DND-41 (cell line): ENCODE measurements at regions not wholly inside any gene's neighbourhood (a gene's known extent, or its start where the extent isn't known, plus 50 kb on each side); places are given as distances from the start of the nearest gene placed in this dataset.
"Not testable (repeated sequence)": the region's sequence is repeated elsewhere in the genome, so short reads cannot be mapped to it uniquely, and the experiment has no call there.

Source experiments
- ATAC-seq: fragments of 200-7000 bp; cut with Tn5 transposase; 3 replicates; pipeline ENCODE4 v1.9.1; 2021; ENCODE audit warnings: low read depth; ENCODE audit not compliant: insufficient read depth
- DNase-seq: peaks from one replicate; pipeline ENCODE4 v3.0.0-alpha.2; 2020
- H2AFZ ChIP-seq: 2 replicates; pipeline ENCODE4 v1.6.0; 2012; ENCODE audit warnings: low read depth, low read length
- H3K27ac ChIP-seq: 2 replicates; pipeline ENCODE4 v1.5.1; 2012; ENCODE audit warnings: low read length, inconsistent platforms
- H3K27me3 ChIP-seq: fragments of 200-600 bp; sonication (generic); 2 replicates; pipeline ENCODE4 v1.6.0; 2012; ENCODE audit warnings: low read length, mild to moderate bottlenecking, inconsistent platforms; ENCODE audit not compliant: insufficient read depth, poor library complexity
- H3K36me3 ChIP-seq: 2 replicates; pipeline ENCODE4 v1.5.1; 2012; ENCODE audit warnings: low read length, inconsistent platforms; ENCODE audit not compliant: insufficient read depth
- H3K4me1 ChIP-seq: 2 replicates; pipeline ENCODE4 v1.5.1; 2012; ENCODE audit warnings: mild to moderate bottlenecking, low read length; ENCODE audit not compliant: insufficient read depth
- H3K4me2 ChIP-seq: 2 replicates; pipeline ENCODE4 v1.6.0; 2012; ENCODE audit warnings: mild to moderate bottlenecking, moderate library complexity, low read length, inconsistent platforms; ENCODE audit not compliant: insufficient read depth
- H3K4me3 ChIP-seq, 2 experiments: fragments of 200-600 bp in 1 of 2; shearing (Covaris generic) in 1 of 2; 2 replicates each; pipeline ENCODE4 v1.5.1; 2012 to 2016; ENCODE audit warnings: inconsistent platforms in 2 of 2, low read length in 2 of 2, mild to moderate bottlenecking in 2 of 2, low read depth in 1 of 2, moderate library complexity in 1 of 2
- H3K79me2 ChIP-seq: 2 replicates; pipeline ENCODE4 v1.6.0; 2012; ENCODE audit warnings: low read length, inconsistent platforms; ENCODE audit not compliant: insufficient read depth
- H3K9ac ChIP-seq: 2 replicates; pipeline ENCODE4 v1.6.0; 2012; ENCODE audit warnings: low read depth, mild to moderate bottlenecking, inconsistent platforms, low read length, moderate library complexity
- H3K9me3 ChIP-seq: 2 replicates; pipeline ENCODE4 v1.5.1; 2012; ENCODE audit warnings: low read length, moderate library complexity, mild to moderate bottlenecking, inconsistent platforms; ENCODE audit not compliant: insufficient read depth, severe bottlenecking
- H4K20me1 ChIP-seq: 2 replicates; pipeline ENCODE4 v1.6.0; 2012; ENCODE audit warnings: low read length; ENCODE audit not compliant: insufficient read depth
- CTCF ChIP-seq: IDR thresholded peaks from 2 replicates; pipeline ENCODE4 v1.5.1; 2012; ENCODE audit warnings: borderline replicate concordance, low read length, moderate library complexity, mild to moderate bottlenecking; ENCODE audit not compliant: poor library complexity, severe bottlenecking; ENCODE audit errors: extremely low read depth
- EZH2 ChIP-seq: IDR thresholded peaks from 3 replicates; pipeline ENCODE4 v1.6.1; 2012; ENCODE audit warnings: borderline replicate concordance, low read depth, mild to moderate bottlenecking, moderate library complexity, low read length, inconsistent platforms; ENCODE audit not compliant: severe bottlenecking

GRCh38 chr7:91468256-91468655, 204.0 kb downstream of the FZD1 start:
- DNase-seq (no peak), ATAC-seq (no peak)
- H3K9ac ChIP-seq, result no peak overlapping the region
- H3K27me3 ChIP-seq, result no peaks in the 10 kb centered on the region
- H3K4me1 ChIP-seq, result no peaks in the 10 kb centered on the region
- H3K79me2 ChIP-seq, result no peaks in the 10 kb centered on the region
- no peaks in the 10 kb centered on the region for H3K36me3 ChIP-seq
- TF ChIP-seq CTCF (no peak), EZH2 (no peak)
- H2AFZ ChIP-seq, result no peak overlapping the region
- no peaks in the 10 kb centered on the region for H4K20me1 ChIP-seq
- H3K4me2 ChIP-seq, result no peak overlapping the region
- no peaks in the 10 kb centered on the region for H3K9me3 ChIP-seq
- H3K27ac ChIP-seq, result no peak overlapping the region
- H3K4me3 ChIP-seq, result no peak overlapping the region

- peaks cover 7% of the 10 kb centered on the region for H3K9me3 ChIP-seq
- H3K36me3 ChIP-seq, result no peaks in the 10 kb centered on the region
- no peaks in the 10 kb centered on the region for H3K27me3 ChIP-seq
- TF ChIP-seq EZH2 (no peak), CTCF (no peak)
- no peaks in the 10 kb centered on the region for H3K79me2 ChIP-seq
- H3K4me1 ChIP-seq, result no peaks in the 10 kb centered on the region
- ATAC-seq, result no peak
- H3K4me2 ChIP-seq, result no peak overlapping the region
- H2AFZ ChIP-seq, result no peak overlapping the region
- H4K20me1 ChIP-seq, result no peaks in the 10 kb centered on the region
- no peak overlapping the region for H3K27ac ChIP-seq
- H3K4me3 ChIP-seq, result no peak overlapping the region
- H3K9ac ChIP-seq, result no peak overlapping the region
- no peak for DNase-seq
These were observed 209.4 kb downstream of the FZD1 start for GRCh38 chr7:91473619-91474018.

GRCh38 chr7:91474074-91474473, 209.8 kb downstream of the FZD1 start:
- no peak for DNase-seq
- Histone ChIP-seq H3K4me3 (no peak overlapping the region), H3K27me3 (no peaks in the 10 kb centered on the region), H3K4me2 (no peak overlapping the region), H3K79me2 (no peaks in the 10 kb centered on the region), H3K27ac (no peak overlapping the region), H3K9me3 (peaks cover 7% of the 10 kb centered on the region), H3K9ac (no peak overlapping the region), H3K36me3 (no peaks in the 10 kb centered on the region), H4K20me1 (no peaks in the 10 kb centered on the region), H3K4me1 (no peaks in the 10 kb centered on the region), H2AFZ (no peak overlapping the region)
- no peak for ATAC-seq
- TF ChIP-seq CTCF (no peak), EZH2 (no peak)

- not testable (repeated sequence) for H2AFZ ChIP-seq, H3K36me3 ChIP-seq, H3K79me2 ChIP-seq, DNase-seq, H3K4me1 ChIP-seq, H3K27me3 ChIP-seq, H3K9ac ChIP-seq, H3K27ac ChIP-seq, H3K9me3 ChIP-seq, H3K4me2 ChIP-seq, H3K4me3 ChIP-seq, ATAC-seq, H4K20me1 ChIP-seq
These were observed 216.2 kb downstream of the FZD1 start for GRCh38 chr7:91480470-91480869.
